ENCODE measurements at regions not wholly inside any gene's neighbourhood (a gene's known extent, or its start where the extent isn't known, plus 50 kb on each side); places are given as distances from the start of the nearest gene placed in this dataset.
A peak's percentile ranks its signal among the peaks of the same experiment; 100 is the strongest.

GRCh38 chr3:31357451-31357850 lies 175.3 kb upstream of the STT3B start:
- no peak for TF ChIP-seq CTCF (IDR thresholded peaks at IDR 0.05; ENCODE audit: insufficient read depth, low read depth, low read length)
- DNase-seq (ENCODE audit: low read depth) = no peak
- H3K4me3 ChIP-seq (ENCODE audit: low read depth, low read length) = no peak overlapping the region

DNA sequence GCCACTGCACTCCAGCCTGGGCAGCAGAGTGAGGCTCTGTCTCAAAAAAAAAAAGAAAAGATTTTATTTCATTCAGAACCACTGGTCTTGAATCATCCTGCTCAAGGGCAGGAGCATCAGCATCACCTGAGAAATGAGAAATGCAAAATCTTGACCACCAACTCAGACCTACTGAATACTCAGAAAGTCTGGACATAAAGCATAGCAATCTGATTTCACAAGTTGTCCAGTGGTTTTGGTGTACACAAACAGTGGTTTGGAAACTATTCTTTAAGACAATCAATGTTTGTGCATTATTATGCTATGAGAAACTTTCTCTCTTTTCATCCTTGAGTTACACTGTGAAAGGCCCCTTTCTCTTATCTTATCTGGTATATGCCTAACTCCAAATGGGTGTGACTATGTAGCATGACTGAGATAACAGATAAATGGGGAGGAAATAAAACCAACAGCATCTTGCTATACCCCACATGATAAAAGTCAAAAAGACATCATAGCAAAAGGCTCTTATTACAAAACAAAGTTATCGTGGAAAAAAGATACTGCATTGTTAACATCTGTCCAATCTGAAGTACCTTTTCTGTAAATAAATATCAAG lies 174.2 kb upstream of the STT3B start:
- no peak for DNase-seq (ENCODE audit: low read depth)
- no peak for TF ChIP-seq CTCF (IDR thresholded peaks at IDR 0.05; ENCODE audit: insufficient read depth, low read depth, low read length)
- H3K4me3 ChIP-seq (ENCODE audit: low read depth, low read length) = no peak overlapping the region

DNA sequence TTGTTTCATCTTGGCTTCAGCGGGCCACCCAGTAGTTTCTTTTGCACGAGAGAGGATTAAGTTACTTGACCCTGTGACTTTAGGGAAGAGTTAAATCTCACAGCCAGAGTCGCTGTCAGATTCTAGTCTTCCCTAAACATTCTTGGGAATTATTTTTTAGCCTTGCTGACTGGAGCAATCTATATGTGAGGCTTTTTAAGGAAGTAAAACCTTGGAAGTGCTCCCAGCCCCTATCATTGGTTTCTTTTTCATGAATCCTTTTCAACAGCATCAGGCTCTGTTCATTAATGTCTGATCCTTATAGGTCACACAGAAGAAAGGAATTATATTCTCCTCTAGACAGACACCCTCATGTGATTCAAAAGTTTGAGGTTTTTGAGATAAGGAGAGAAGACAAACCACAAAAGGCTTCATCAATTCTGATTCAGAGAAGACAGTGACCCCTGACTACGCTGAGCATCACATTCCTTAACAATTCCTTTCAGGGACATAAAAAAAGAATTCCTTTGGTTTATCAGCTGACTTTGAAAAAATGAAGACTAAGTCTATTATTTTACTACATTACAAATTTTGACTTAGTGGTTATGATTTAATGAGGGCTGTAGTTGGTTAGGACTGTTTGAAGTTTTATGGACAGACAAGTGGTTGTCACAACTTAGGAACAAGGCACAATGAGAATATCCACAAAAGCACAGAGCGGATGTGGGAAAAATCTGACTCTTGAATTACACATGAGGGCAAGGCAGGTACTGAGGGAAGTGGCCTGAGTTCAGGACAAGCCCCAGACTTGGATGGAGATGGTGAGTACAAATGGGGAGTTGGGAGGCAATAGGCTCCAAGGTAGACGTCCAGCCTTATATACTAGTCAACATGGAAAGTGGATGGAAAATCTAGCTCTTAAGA lies 171.1 kb upstream of the STT3B start:
- DNase-seq (ENCODE audit: low read depth) = peak; percentile 72
- no peak overlapping the region for H3K4me3 ChIP-seq (ENCODE audit: low read depth, low read length)
- no peak for TF ChIP-seq CTCF (IDR thresholded peaks at IDR 0.05; ENCODE audit: insufficient read depth, low read depth, low read length)

DNA sequence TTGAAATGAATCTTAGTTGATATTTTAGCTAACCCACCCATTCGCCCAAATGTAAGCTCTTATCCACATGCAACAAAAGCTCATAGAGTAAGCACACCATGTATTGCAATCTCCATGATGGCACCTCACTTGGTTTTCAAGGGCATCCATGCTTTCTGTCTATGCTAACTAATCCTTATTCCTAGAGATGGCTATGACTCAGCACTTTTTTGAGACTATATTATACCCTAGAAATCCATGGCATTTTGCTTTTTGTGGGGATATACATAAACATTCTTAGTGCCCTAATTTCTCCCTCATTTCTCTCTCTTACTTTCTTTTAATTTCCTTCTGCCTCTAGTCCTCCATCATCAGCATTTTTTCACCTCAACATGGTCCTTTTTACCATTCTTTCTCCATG lies 168.5 kb upstream of the STT3B start:
- no peak for TF ChIP-seq CTCF (IDR thresholded peaks at IDR 0.05; ENCODE audit: insufficient read depth, low read depth, low read length)
- no peak for DNase-seq (ENCODE audit: low read depth)
- H3K4me3 ChIP-seq (ENCODE audit: low read depth, low read length) = no peak overlapping the region

DNA sequence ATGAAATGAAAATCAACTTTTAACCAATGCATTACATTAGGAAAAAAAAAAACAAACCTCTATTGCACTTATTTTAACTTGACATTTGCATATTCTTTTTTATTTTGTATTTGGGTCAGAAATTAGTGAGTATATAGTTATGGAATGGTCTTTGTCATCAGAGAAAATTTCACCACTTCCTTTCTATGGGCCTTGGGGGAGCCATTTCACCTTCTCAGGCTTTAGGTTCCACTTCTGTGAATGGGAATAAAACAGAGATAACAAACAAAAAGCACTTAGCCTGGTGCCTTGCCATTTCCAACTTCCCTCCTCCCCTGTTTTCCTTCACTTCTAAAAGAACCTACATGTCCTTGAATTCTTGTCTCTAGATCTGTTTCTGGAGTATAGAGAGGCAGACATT lies 168.0 kb upstream of the STT3B start:
- DNase-seq (ENCODE audit: low read depth) = peak; percentile 13
- TF ChIP-seq CTCF (IDR thresholded peaks at IDR 0.05; ENCODE audit: insufficient read depth, low read depth, low read length) = no peak
- no peak overlapping the region for H3K4me3 ChIP-seq (ENCODE audit: low read depth, low read length)

GRCh38 chr3:31367518-31367917 lies 165.2 kb upstream of the STT3B start:
- peak; percentile 13 for DNase-seq (ENCODE audit: low read depth)
- TF ChIP-seq CTCF (IDR thresholded peaks at IDR 0.05; ENCODE audit: insufficient read depth, low read depth, low read length) = no peak
- no peak overlapping the region for H3K4me3 ChIP-seq (ENCODE audit: low read depth, low read length)
